HG03060 (cell line): ENCODE measurements at regions not wholly inside any gene's neighbourhood (a gene's known extent, or its start where the extent isn't known, plus 50 kb on each side); places are given as distances from the start of the nearest gene placed in this dataset.
"Not testable (repeated sequence)": the region's sequence is repeated elsewhere in the genome, so short reads cannot be mapped to it uniquely, and the experiment has no call there.

ENCODE experiments used
- ATAC-seq: cut with Tn5 transposase; IDR thresholded peaks from one replicate; pipeline ENCODE4 v1.9.1; 2021; ENCODE audit warnings: low read depth, moderate number of reproducible peaks; ENCODE audit not compliant: unreplicated experiment

- no peak for ATAC-seq
Measured at GRCh38 chr15:69921626-69922619, 175.8 kb downstream of the TLE3 start.

DNA sequence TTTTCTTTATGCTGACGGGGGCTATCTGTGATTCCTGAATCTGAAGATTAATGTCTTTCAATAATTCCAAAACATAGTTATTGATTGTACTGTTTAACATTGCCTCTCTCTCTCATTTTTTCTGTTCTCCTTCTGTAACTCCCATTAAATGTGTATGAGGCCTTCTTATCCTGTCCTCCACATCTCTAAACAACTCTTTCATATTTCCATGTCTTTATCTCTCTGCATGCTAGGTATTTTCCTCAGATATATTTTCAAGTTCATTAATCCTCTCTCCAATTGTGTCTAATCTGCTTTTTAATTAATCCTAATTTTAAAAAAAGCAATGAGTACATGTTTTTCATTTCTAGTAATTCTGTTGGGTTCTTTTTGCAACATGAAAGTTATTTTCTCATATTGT lies 173.2 kb downstream of the TLE3 start:
- no peak for ATAC-seq

DNA sequence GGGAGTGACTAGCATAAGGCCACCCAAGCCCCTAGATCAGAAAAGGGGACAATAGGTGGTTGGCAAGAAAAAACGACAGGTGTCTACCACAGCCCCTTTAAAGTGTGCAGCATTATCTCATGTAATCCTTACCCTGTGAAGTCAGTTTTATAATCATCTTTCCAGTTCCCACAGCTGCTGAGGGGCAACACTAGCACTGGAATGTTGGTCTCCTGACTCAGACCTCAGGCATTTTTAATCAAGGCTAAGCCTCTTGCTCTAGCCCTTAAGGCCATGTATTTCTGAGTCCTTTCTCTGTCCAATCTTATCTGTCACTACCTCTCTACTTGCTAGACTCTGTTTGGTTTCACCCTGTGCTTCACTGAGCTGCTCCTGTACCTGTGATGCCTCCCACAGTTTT lies 171.7 kb downstream of the TLE3 start:
- ATAC-seq = no peak

GRCh38 chr15:69926721-69927120 lies 171.0 kb downstream of the TLE3 start:
- no peak for ATAC-seq

DNA sequence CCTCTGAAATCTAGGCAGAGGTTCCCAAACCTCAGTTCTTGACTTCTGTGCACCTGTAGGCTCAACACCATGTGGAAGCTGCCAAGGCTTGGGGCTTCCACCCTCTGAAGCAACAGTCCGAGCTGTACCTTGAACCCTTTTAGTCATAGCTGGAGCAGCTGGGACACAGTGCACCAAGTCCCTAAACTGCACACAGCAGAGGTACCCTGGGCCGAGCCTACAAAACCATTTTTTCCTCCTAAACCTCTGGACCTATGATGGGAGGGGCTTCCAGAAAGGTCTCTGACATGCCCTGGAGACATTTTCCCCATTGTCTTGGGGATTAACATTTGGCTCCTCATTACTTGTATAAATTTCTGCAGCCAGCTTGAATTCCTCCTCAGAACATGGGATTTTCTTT lies 168.8 kb downstream of the TLE3 start:
- not testable (repeated sequence) for ATAC-seq

- ATAC-seq = no peak
Measured at GRCh38 chr15:69929905-69930630, 167.6 kb downstream of the TLE3 start.

- ATAC-seq = no peak
Measured at GRCh38 chr15:69930754-69931153, 167.0 kb downstream of the TLE3 start.

DNA sequence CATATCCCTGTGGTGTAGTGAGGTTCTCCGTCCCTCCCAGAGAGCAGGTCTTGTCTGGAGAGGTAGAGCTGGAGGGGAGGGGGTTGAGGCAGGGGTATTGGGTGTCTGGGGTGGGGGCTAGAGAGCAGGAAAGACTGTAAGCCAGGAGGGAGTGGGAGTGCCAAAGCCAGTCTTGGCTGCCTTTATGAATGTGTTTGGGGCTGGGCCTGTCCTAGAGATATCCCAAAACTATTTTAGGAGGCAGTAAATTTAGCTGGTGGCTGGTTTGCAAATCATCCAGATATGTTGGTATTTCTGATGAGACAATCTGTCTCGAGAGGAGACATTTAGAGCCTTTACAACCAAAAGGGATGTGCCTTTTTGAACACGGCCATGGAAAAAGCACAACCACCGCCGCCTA lies 166.6 kb downstream of the TLE3 start:
- ATAC-seq = no peak

- no peak for ATAC-seq
Measured at GRCh38 chr15:69934607-69935006, 163.1 kb downstream of the TLE3 start.

DNA sequence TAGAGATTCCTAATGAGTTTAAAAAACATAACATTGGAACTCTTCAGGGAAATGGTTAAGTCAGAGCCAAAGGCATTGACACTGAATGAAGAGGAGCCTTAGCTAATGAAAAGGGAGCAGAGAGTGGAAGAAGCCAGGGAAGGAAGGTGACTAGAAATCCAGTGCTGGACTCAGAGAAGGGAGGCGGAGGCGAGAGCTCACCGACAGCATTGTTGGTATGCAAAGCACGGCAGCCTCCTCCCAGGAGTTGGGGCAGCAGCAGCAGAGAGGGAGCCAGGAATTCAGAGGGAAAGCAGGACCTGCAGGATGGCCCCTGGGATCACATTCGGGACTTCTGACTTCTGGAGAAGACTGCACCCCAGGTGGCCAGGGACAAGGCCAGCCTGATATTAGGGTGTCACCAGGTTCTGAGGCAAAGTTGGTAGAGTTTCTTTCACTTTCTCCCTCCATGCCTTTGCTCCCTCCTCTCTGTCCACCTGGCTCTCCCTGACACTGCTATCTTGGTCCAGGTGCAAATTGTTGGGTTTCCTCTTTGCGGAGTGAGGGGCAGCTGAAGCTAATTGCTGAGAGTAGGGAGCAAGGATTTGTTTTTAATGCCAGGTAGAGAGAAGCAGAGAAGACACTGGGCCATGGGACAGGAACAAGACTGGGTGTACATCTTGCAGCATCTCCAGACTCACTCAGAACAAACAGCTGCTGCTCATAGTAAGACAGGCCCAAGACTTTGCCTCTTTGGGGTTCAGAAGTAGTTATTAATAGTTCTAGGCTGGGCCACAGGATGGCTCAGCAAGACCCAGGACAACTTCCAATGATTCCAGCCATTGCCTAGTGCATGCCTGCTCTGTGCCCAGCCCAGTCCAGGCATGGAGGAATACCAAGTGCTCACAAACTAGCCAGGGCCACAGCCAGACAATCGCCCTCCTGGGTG lies 157.9 kb downstream of the TLE3 start:
- no peak for ATAC-seq

DNA sequence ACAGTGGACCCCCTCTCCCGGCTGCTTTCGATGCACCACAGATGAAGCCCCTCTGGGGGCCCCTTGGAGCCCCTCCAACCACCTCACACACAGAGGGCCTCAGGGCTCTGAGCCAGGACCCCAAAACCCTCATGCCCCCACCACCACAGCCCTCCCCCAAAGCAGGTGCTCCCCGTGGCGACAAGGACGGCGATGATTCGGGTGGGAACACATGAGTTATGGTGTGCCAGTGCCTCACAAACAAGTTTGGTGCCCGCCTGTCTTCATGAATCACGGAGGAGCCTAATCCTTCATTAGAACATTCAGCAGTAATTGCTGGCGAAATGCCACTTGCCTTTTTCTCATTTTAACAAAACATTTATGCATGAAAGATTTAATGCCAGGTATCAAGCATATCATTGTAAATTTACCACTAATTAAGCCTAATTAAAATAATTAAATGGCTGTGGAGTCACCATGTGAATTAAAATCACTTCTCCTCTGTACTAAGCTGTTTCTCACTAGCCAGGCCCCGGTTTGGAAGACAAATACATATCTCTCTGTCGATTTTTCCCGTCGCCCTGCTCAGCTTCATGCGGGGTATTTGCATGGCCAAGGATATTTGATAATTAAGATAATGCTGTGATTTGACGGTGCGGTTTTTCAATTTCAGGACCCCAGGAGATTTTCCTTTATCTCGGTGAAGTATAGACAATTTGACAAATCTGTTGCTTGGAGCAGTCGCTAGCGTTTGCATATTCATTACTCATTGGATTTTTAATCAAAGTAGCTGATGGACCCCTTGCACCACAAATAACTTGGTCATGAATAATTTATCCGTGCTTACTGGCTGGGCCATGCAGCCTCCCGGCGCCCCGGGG lies 157.0 kb downstream of the TLE3 start:
- no peak for ATAC-seq

DNA sequence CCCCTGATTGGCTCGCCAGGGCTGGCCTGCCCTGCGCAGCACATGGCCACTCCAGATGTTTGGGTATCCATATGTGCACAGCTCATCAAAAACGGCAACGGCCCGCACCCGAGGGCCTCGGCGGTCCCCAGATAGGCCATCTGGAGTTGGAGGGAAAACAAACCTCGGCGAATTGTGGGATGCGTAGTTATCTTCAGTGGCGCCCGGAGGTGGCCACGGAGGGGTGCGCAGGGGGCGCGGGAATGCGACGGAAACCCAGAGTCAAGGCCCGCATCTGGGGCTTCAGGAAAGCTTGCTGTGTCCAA lies 156.5 kb downstream of the TLE3 start:
- no peak for ATAC-seq

GRCh38 chr15:69941706-69942495 lies 155.8 kb downstream of the TLE3 start:
- ATAC-seq = no peak

DNA sequence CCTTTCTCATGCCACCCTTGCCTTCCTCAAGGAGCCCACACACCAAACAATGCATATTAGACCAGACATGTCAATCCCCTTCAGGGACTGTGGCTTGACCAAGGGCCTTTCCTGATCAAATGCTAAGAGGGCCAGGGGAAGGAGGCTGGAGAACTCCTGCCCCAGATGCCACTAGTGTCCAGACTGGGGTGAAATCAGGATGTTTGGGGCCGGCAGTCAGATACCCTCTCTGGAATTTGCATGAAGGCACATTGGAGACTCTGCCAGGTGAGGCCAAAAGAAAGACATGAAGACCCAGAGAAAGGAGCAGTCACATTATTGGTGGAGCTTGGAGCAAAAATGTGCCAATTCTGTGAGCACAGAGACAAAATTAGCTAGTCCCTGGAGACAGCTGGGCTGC lies 154.1 kb downstream of the TLE3 start:
- no peak for ATAC-seq

GRCh38 chr15:69945729-69946128 lies 152.0 kb downstream of the TLE3 start:
- no peak for ATAC-seq

GRCh38 chr15:69946870-69947269 lies 150.8 kb downstream of the TLE3 start:
- no peak for ATAC-seq

- no peak for ATAC-seq
Measured at GRCh38 chr15:69947394-69947793, 150.3 kb downstream of the TLE3 start.

DNA sequence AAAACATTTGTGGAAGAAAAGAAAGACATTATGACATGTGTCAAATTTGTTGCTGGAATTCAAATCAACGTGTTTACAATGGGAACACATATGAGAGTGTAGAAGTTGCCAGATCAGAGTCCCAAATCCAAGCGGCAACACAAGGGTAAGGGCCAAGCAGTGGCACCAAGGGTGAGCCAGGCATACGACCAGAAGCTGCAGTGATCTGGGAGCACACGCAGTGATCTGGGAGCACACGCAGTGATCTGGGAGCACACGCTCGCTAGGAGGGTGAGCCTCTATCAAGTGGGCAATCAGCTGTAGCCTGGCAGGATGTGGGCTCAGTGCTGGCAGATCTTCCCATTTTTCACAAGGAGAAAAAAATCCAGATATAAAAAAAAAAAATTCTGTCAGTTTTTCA lies 148.2 kb downstream of the TLE3 start:
- no peak for ATAC-seq

DNA sequence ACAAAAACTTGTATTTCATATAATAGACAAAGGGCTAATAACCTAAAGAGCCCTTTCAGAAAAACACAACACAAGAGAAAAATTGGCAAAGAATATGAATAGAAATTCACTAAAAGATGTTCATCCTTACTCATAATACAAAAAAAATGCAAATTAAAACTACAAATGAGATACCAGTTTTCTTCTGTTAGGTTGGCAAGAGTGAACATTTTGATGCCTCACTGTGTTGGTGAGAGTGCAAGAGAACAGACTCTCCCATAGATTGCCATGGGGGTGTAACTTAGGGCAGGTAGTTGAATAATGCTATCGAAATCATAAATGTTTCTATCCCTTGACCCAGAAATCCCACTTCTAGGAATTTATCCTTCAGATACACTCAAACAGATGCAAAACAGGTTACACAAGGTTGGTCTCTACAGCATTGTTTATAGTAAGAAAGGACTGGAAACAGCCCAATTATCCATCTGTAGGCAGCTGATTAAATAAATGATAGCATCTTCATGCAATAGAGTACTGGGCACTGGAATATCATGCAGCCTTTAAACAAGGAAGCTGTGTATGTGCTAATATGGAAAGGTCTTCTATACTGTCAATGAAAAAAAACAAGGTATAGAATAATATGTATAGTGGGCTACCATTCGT lies 146.3 kb downstream of the TLE3 start:
- no peak for ATAC-seq
